Activated T-cell treated with anti-CD3 and anti-CD28 coated beads for 48 hours (primary cell): ENCODE measurements at regions not wholly inside any gene's neighbourhood (a gene's known extent, or its start where the extent isn't known, plus 50 kb on each side); places are given as distances from the start of the nearest gene placed in this dataset.
"Not testable (repeated sequence)": the region's sequence is repeated elsewhere in the genome, so short reads cannot be mapped to it uniquely, and the experiment has no call there.

Experiments
- DNase-seq: peaks from one replicate; pipeline ENCODE4 v3.0.0-alpha.2; 2020; ENCODE audit warnings: low read depth

DNA sequence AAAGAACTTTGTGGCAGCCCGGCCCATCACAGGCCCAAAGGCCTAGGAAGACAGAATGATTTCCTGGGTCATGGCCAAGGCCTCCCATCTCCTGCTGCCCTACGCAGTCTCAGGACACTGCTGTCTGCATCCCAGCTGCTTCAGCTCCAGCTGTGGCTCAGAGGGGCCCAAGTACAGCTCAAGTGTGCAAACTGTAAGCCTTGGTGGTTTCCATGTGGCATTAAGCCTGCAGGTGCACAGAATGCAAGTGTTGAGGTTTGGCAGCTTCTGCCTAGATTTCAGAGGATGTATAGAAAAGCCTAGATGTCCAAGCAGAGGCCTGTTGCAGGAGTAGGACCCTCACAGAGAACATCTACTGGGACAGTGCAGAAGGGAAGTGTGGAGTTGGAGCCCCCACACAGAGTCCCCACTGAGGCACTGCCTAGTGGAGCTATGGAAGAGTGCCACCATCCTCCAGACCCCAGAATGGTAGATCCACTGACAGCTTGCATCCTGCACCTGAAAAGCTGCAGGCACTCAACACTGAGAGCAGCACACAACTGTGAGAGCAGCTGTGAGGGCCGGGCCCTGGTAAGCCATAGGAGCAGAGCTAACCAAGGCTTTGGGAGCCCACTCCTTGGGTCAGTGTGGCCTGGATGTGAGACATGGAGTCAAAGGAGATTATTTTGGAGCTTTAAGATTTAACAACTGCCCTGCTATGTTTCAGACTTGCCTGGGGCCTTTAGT, 208.2 kb upstream of the CMC1 start:
- DNase-seq = no peak

DNA sequence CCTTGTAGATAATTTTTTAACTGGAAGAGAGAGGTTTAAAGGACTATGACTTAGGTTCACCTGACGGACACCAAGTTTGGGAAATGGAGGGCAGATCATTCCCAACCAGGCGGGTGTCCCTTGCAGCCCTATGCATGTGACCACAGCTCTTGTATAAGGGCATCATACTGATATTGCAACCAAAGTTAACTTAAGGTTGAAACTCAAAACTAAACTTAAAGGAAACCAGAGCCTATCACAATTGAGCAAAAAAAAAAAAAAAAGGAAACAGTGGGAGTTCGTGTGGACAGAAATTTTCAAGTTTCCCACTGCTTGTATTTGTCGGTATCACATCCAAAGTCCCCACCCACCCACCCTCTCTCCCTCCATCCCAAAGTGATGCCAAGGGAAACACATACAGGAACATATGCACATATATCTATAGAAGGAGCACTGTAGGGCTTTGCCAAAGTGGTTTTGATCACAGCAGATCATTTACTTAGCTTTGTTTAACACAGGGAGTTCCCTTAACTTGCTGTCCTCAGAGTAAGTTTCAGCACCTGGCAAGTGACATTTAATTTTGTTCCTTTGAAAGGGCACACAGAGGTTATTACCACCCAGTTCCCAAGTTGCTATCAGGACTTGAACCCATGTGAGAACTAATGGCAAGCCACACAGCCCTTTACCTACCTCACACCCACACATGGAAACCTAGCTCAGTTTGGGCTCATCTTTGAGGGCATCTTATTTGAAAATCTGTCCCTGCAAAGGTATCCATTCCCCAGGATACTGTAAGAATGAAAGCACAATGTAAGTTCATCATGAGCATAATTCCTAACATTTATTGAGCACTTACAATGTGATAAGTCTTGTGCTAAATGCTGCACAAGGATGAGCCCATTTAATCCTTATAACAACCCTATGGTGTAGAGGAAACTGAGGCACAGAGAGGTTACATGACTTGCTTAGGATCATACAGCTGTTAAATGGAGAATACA, 204.5 kb upstream of the CMC1 start:
- no peak for DNase-seq

- DNase-seq = no peak
Observed at GRCh38 chr3:28039234-28039633, 202.2 kb upstream of the CMC1 start.

- DNase-seq = no peak
Observed at GRCh38 chr3:28039829-28040228, 201.6 kb upstream of the CMC1 start.

DNA sequence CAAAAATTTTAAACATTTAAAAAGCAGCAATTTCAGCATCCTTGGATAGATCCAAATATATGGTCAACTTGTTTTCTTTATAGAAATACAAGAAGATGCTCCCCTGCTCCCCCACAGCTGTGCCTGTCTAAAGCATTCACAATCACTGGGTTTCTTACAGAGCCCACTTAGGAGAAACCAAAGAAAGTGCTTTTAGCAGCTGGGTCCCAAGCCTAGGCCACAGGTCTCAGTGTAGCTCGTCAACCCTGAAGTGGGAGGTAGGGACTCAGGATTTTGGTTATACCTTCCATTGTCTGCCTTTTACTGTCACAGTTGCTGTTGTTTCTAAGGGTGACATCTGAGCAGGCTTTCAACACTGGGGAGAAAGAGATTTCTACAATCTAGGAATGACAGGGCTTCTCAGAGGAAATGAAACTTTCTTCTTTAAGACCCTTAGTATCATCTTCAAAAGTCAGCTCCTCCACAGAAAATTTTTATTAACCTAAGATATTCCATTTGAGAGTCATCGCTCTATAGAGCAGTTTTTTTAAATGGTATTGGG, 199.3 kb upstream of the CMC1 start:
- no peak for DNase-seq

DNA sequence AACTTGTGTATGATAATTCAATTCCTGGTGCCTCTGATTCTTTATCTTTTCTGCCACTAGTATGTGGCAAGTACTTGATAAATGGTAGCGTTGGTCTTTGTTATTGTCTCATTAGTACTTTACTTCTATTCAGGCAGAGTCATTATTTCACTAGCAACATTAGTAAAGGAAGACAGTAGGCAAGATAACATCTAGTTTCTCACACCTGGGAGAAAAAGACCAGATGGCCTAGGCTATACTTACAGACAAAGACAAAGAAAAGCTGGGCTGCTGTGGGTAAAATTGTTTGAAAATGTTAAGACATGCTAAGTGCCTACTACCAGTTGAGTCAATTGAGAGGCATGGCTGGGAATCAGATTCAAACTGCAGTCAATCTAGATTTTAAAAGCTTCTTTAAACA, 198.7 kb upstream of the CMC1 start:
- DNase-seq = no peak

DNA sequence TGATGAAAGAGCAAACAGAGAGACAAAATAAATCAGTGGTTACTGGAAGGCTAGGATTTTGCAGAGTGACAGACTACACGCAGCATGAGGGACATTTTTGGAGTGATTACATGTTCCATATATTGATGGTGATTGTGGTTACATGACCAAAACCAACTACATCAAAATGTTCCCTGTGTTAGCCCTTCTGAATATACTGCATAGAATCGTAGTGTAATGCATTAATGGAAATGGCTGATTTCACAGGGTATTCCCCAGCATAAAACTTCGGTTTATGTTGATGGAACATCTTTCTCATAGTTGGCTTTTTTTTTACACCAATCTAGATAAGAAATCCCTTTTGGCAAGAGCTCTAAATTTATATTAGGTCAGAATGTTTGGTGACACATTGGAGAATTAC, 191.3 kb upstream of the CMC1 start:
- no peak for DNase-seq

GRCh38 chr3:28050885-28051284, 190.5 kb upstream of the CMC1 start:
- peak; percentile 9 for DNase-seq

GRCh38 chr3:28053759-28054158, 187.7 kb upstream of the CMC1 start:
- DNase-seq = no peak

GRCh38 chr3:28056806-28057205, 184.6 kb upstream of the CMC1 start:
- no peak for DNase-seq

DNA sequence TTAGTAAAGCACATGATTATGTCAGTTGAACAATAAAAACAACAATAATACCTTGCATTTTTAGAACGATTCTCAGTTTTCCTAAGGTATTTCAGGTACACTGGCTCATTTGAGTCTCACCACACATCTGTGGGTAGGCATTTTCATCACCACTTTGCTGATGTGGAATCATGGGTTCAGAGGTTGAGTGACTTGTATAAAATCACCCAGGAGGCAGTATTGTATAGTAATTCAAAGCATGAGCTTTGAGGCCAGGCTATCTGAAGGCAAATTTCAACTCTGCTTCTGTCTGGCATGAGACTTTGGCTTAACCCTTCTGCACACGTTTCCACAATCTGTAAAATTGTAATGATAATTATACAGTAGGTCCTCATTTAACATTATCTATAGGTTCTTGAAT, 183.9 kb upstream of the CMC1 start:
- DNase-seq = no peak

DNA sequence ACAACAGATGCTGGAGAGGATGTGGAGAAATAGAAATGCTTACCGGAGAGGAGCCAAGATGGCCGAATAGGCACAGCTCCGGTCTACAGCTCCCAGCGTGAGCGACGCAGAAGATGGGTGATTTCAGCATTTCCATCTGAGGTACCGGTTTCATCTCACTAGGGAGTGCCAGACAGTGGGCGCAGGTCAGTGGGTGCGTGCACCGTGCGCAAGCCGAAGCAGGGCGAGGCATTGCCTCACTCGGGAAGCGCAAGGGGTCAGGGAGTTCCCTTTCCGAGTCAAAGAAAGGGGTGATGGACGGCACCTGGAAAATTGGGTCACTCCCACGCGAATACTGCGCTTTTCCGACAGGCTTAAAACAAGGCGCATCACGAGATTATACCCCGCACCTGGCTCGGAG, 182.2 kb upstream of the CMC1 start:
- DNase-seq = not testable (repeated sequence)

DNA sequence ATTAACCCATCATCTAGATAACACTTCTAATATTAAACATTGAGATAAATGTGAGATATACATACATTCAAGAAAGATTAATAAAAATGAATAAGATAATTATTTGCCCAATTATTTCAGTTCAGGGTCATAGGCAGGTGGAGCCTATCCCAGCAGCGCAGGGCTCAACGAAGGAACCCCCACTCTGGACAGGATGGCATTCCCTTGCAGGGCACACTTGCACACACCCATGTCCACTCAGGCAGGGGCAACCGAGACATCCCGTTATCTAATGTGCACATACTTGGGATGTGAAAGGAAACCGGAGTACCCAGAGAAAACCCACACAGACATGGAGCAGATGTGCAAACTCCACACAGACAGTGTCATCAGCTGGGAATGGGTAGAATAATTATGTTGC, 175.4 kb upstream of the CMC1 start:
- DNase-seq = no peak

GRCh38 chr3:28067014-28067413, 174.4 kb upstream of the CMC1 start:
- no peak for DNase-seq

DNA sequence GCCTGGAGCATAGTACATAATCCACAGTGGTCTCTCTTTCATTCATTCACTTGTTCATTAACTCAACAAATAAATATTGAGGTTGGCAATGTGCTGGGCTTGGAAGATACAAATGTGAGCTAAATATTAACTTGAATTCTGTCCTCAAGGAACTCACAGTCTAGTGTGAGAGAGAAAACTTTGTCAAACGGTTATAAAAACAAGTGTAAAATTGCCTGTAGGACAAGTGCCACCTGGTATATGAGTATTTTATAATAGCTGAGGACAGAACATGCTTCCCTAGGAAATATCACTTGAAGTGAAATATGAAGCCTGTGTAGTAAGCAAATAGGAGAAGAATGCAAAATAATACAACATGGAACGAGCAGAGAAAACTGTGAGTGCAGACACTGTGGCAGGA, 173.1 kb upstream of the CMC1 start:
- no peak for DNase-seq

DNA sequence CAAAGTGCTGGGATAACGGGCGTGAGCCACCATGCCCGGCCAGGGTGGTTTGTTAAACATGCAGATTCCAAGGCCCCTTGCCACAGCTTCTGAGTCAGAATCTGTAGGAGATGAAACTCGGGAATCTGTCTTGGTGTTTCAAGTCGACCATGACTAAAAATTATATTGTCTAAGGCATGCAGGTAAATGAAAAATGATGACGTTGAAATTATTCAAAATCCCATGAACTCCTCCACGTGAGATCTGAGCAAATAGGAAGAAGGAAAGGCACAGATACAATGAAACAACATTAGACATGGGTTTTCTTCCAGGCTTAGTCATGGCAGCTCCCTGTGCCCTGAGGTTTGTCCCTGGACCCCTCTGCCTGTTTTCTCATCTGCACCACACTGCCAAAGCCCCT, 172.0 kb upstream of the CMC1 start:
- DNase-seq = no peak

DNA sequence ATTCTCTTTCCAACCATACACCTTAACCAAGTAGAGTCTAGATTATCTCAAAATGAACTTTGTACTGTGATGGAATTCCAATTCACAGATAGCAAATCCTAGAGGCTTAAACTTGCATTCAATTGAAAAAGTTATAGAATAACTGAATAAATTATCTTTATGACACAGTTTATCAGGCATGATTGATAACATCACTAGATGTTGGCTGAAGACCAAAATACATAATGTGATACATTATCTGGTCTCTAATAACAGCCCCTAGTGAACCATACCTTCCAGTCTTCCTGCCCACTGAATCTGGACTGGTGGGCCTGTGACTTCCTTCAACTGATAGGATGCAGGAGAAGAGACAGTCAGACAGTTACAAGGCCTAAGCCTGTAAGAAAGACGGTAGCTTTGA, 165.2 kb upstream of the CMC1 start:
- no peak for DNase-seq

- DNase-seq = no peak
Observed at GRCh38 chr3:28077572-28077971, 163.8 kb upstream of the CMC1 start.

GRCh38 chr3:28078536-28078935, 162.9 kb upstream of the CMC1 start:
- no peak for DNase-seq

DNA sequence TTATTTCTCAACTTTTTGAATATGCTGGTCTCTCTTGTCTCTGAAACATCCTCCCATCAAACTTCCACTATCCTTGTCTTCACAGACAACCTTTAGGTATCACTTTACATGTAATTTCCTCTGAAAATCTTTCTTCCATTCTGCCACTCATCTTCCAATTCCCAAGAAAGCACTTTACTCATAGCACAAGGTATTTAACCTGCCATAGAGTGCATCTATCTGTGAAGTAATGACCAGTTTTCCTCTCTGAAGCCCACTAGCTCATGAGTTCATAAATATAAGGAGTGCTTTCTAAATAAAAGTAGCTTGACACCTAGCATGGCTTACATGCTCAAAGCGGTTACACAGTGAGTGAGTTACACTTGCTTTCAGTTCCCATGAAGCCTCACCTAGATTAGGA, 160.7 kb upstream of the CMC1 start:
- no peak for DNase-seq

DNA sequence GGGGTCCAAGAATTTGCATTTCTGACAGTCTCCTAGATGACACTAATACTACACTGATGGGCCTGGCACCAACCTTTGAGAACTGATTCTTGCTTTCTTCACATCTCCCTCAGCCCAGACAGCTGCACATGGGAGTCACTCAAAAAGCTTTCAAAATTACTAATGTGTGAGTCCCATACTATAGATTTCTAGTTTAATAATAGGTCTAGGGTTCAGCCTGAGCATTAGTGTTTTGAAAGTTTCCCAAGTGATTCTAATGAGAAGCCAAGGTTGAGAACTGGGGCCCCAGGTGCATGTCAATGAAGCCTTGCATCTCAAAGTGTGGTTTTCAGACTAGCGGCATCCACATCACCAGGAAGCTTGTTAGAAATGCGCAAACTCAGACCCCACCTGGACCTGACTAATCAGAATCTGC, 159.9 kb upstream of the CMC1 start:
- DNase-seq = no peak

- no peak for DNase-seq
Observed at GRCh38 chr3:28087591-28087990, 153.8 kb upstream of the CMC1 start.
